BE2C (cell line): ENCODE measurements at regions not wholly inside any gene's neighbourhood (a gene's known extent, or its start where the extent isn't known, plus 50 kb on each side); places are given as distances from the start of the nearest gene placed in this dataset.

ENCODE experiments used
- DNase-seq: peaks from one replicate; pipeline ENCODE4 v3.0.0-alpha.2; 2020
- H3K27me3 ChIP-seq: fragments of 250-450 bp; sonication (Bioruptor Pico); 2 replicates; pipeline ENCODE4 v1.5.1; 2020; ENCODE audit warnings: mild to moderate bottlenecking
- H3K36me3 ChIP-seq: fragments of 250-450 bp; sonication (Bioruptor Pico); 2 replicates; pipeline ENCODE4 v1.5.1; 2020; ENCODE audit warnings: mild to moderate bottlenecking
- H3K4me1 ChIP-seq: fragments of 250-450 bp; sonication (Bioruptor Pico); 2 replicates; pipeline ENCODE4 v1.5.1; 2020
- H3K4me3 ChIP-seq: 2 replicates; pipeline ENCODE4 v1.5.1; 2011; ENCODE audit warnings: low read depth, low read length
- H3K9me3 ChIP-seq: fragments of 250-450 bp; sonication (Bioruptor Pico); 2 replicates; pipeline ENCODE4 v1.5.1; 2020
- TF ChIP-seq, protein P1 (sequence below): IDR thresholded peaks from 2 replicates; pipeline ENCODE4 v1.5.1; 2012; ENCODE audit warnings: mild to moderate bottlenecking, low read depth, low read length

DNA sequence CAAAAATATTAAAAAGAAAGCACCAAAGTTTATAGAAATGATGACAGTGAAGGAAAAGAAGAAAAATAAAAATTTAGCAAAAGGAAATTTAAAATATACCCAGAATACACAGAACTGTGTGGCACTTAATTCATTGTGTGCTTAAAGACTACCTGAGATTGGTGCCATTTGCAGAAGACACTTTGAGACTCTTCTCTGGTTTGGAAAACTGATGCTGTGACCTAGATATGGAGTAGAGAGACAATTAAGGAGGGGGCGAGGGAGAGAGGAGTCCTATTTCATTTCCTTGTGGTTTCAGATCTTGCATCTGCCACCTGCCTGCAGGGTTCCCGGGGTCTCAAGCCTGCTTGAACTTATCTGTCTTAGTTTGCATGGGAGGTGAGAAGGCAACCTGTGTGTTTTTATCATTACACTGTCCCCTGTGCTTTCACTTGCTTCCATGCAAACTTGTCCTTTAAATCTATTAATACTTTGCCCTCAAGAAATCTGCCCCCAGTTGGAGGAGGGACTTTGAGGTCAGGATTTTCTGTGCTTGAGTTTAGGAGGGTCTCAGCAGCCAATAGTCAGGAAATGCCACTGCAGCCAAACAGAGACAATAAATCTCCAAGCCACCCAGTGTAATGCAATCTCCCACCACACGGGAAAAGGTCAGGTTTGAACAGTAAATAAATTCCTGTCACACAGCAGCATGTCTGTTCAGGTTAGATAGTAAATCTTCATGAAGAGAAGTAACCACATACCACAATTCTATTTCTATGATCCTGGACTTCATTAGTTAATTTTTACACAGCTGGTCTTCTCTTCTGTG, 119.4 kb downstream of the CAND1 start:
- H3K36me3 ChIP-seq = no peaks in the 10 kb centered on the region
- H3K27me3 ChIP-seq = no peaks in the 10 kb centered on the region
- no peak for DNase-seq
- no peaks in the 10 kb centered on the region for H3K4me1 ChIP-seq
- no peaks in the 10 kb centered on the region for H3K9me3 ChIP-seq
- no peak overlapping the region for H3K4me3 ChIP-seq
- TF ChIP-seq, protein P1, sequence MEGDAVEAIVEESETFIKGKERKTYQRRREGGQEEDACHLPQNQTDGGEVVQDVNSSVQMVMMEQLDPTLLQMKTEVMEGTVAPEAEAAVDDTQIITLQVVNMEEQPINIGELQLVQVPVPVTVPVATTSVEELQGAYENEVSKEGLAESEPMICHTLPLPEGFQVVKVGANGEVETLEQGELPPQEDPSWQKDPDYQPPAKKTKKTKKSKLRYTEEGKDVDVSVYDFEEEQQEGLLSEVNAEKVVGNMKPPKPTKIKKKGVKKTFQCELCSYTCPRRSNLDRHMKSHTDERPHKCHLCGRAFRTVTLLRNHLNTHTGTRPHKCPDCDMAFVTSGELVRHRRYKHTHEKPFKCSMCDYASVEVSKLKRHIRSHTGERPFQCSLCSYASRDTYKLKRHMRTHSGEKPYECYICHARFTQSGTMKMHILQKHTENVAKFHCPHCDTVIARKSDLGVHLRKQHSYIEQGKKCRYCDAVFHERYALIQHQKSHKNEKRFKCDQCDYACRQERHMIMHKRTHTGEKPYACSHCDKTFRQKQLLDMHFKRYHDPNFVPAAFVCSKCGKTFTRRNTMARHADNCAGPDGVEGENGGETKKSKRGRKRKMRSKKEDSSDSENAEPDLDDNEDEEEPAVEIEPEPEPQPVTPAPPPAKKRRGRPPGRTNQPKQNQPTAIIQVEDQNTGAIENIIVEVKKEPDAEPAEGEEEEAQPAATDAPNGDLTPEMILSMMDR = 0 out of 2 replicates have a peak, but pooled peaks have one; percentile 12

DNA sequence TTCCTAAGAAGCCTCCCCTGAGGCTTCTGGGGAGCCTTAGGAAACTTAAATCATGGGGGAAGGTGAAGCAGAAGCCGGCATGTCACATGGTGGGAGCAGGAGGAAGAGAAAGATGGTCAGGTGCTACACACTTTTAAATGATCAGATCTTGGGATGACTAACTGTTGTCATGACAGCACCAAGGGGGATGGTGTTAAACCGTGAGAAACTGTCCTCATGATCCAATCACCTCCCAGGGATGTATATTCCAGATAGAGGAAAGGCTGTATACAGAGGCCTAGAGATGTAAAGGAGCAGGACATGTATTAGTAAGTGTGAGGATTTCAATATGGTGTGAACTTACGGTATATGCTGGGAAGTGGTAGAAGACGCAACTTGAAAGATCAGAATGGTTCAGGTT, 121.1 kb downstream of the CAND1 start:
- no peak overlapping the region for H3K4me3 ChIP-seq
- H3K27me3 ChIP-seq = no peaks in the 10 kb centered on the region
- no peaks in the 10 kb centered on the region for H3K9me3 ChIP-seq
- H3K4me1 ChIP-seq = no peaks in the 10 kb centered on the region
- TF ChIP-seq, protein P1 = no peak
- no peak for DNase-seq
- H3K36me3 ChIP-seq = no peaks in the 10 kb centered on the region

DNA sequence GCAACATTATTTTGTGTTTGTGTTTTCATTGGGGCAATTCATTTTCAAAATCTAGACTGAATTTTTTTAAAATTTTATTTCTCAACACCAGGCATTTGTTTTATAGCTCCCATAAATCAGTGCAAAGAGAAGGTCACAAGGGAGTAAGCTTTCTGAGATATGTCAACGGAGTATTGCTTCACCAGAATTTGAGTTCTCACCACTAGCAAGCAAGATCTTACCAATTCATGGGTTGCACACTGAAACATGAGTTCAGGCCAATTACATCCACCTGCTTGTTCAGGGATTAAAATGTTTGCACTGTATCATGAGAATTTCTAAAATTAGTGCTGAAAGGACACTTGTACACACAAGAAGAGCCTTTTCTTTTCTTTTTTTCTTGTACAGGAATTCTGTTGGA, 121.9 kb downstream of the CAND1 start:
- TF ChIP-seq, protein P1 = no peak
- Histone ChIP-seq H3K27me3 (no peaks in the 10 kb centered on the region), H3K4me1 (no peaks in the 10 kb centered on the region), H3K9me3 (no peaks in the 10 kb centered on the region), H3K4me3 (no peak overlapping the region), H3K36me3 (no peaks in the 10 kb centered on the region)
- no peak for DNase-seq

DNA sequence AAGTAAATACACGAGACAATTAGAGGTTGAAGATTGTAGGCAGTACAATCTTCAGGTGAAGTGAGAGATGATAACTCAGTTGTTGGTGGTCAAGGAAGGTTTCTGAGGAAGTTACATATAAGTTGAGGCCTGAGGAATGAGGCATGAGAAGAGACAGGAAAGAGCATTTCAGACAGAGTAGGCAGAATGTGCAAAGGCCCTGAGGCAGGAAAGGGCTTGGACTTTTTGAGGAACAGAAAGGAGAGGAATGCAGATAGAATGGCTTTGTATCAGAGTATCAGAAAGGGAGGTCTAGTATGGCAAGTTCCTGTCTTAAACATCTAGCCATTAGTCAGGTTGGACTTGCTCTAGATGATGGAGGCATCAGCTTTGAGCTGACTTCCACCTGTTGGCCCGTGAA, 122.5 kb downstream of the CAND1 start:
- no peaks in the 10 kb centered on the region for H3K36me3 ChIP-seq
- no peak overlapping the region for H3K4me3 ChIP-seq
- H3K4me1 ChIP-seq = no peaks in the 10 kb centered on the region
- DNase-seq = no peak
- TF ChIP-seq, protein P1 = no peak
- H3K9me3 ChIP-seq = no peaks in the 10 kb centered on the region
- H3K27me3 ChIP-seq = no peaks in the 10 kb centered on the region

DNA sequence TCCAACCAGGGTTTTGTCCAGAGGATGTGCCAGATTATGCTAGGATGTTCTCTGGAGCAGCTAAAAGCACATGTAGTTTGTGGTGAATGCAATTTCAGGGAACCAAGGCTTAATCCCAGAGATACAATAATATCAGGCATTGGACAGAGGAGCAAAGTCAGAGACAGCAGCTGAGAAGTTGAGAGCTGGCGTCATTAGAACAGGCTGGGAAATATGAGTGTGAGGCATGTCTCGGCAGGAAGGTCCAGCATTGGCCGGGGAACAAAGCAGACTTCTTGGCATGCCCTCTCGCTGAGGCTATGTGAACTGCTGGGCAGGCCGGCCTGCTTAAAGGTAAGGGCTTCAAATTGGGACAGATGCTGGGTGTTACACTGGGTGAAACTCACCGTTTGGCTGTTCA, 125.4 kb downstream of the CAND1 start:
- Histone ChIP-seq H3K4me3 (no peak overlapping the region), H3K4me1 (no peaks in the 10 kb centered on the region), H3K9me3 (no peaks in the 10 kb centered on the region), H3K36me3 (no peaks in the 10 kb centered on the region), H3K27me3 (no peaks in the 10 kb centered on the region)
- TF ChIP-seq, protein P1 = no peak
- no peak for DNase-seq

DNA sequence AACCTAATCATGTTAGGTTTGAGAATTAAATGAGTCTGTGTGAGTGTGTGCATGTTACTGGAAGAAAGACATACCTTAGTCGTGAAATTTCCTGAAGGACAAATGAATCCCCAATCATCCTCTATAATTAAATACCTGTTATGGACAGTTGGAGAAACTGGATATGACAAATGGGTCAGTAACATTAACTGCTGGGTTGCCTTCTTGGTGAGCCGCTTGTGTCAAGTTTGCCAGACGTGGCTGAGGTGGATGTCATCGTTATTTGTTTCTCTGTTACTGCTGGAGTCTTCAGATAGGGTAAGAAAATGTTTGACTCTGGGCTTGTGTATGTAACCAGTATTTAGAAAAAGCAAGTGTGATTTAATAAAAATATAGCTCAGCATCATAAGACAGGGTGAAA, 131.6 kb downstream of the CAND1 start:
- TF ChIP-seq, protein P1 = no peak
- no peaks in the 10 kb centered on the region for H3K9me3 ChIP-seq

More for the DNA sequence above, 131.6 kb downstream of the CAND1 start:
- Histone ChIP-seq H3K4me1 (no peaks in the 10 kb centered on the region), H3K27me3 (no peaks in the 10 kb centered on the region), H3K4me3 (no peak overlapping the region), H3K36me3 (no peaks in the 10 kb centered on the region)
- no peak for DNase-seq
